VCaP (cell line): ENCODE measurements at regions not wholly inside any gene's neighbourhood (a gene's known extent, or its start where the extent isn't known, plus 50 kb on each side); places are given as distances from the start of the nearest gene placed in this dataset.
"Not testable (repeated sequence)": the region's sequence is repeated elsewhere in the genome, so short reads cannot be mapped to it uniquely, and the experiment has no call there.

Source experiments
- H3K27ac ChIP-seq: fragments of 450-650 bp; 2 replicates; pipeline ENCODE4 v1.5.1; 2017
- CTCF ChIP-seq: fragments of 450-650 bp; conservative IDR thresholded peaks from 2 replicates; pipeline ENCODE4 v1.5.1; 2017; ENCODE audit warnings: mild to moderate bottlenecking, moderate library complexity

DNA sequence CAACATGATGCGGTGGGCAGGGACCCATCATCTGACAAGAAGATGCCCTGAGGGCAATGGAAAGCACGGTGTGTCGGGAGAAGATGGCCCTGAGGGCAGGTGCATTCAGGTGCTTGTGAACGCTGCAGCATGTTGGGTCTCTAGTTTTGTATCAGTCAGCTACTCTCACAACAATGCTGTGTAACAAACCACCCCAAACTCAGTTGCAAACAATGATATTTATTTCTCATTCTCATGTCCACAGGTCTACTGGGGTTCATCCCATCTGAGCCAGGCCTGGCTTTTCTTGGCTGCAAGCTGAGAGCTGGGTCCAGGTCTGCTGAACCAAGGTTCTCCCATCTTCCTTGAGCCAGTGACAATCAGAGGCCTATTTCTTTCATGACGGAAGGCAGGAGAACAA, 461.6 kb downstream of the PREX1 start:
- no peak overlapping the region for H3K27ac ChIP-seq
- no peak for TF ChIP-seq CTCF

DNA sequence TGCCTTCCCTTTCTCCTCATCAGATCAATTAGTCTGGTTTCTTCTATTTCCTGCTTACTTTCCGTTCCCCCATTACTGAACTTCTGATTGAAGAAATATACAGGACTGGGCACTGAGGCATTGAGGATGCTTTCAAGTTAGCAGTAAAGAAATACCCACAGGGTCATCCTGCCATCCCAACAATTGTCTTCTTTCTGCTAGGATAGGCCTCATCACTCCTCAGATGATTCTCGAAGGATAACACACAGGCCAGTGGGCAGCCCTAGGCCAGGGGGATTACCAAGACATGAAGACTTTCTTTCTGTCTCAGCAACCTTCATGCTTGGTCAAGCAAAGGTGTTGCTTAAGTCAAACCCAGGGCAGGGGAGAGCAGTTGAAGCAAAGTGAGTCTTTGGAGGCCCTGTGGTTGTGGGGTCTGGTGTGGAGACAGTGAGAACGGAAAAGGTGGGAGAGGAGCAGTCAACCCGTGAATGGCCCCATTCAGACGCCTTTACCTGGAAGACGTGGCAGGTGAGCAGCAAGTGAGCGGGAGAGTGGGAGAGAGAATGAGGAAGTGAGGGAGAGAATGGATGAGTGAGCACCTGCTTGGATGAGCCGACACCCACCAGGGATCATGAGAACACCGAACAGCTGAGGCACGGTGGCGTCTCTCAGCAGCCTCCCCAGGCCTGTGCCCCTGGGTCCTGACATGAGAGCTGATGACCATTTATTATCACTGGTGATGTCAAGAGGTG, 462.9 kb downstream of the PREX1 start:
- H3K27ac ChIP-seq: no peak overlapping the region
- TF ChIP-seq CTCF: no peak

- TF ChIP-seq CTCF: no peak
- no peak overlapping the region for H3K27ac ChIP-seq
These were observed 463.7 kb downstream of the PREX1 start for GRCh38 chr20:48364055-48364454.

DNA sequence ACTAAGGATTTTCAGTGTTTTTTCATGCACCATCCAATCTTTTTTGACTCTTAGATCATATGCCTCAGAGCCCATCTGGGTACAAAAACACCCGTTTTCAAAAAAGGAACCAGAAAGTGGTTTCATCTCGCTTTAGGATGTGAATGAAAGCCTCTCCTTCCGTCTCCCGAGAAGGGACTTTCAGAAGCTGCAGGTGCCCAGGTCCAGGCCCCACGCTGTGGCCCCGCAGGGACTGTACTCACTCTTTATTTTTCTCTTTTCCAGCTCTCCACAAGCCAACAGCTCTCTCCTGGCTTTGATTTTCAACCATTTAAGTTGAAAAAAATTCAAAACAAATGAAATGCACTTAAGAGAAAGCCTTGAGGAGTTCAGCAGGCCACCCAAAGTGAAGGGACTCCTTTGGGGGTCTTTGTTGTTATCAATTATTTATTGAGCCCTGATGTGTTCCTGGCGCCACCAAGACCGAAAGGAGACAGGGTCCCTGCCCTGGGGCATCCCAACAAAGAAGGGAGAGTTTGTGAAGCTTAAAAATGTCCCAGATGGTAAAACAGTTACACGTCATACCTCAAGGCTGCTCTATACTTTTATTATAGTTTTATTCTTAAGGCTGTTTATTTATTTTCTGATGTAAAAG, 467.3 kb downstream of the PREX1 start:
- no peak for TF ChIP-seq CTCF
- H3K27ac ChIP-seq: no peak overlapping the region

DNA sequence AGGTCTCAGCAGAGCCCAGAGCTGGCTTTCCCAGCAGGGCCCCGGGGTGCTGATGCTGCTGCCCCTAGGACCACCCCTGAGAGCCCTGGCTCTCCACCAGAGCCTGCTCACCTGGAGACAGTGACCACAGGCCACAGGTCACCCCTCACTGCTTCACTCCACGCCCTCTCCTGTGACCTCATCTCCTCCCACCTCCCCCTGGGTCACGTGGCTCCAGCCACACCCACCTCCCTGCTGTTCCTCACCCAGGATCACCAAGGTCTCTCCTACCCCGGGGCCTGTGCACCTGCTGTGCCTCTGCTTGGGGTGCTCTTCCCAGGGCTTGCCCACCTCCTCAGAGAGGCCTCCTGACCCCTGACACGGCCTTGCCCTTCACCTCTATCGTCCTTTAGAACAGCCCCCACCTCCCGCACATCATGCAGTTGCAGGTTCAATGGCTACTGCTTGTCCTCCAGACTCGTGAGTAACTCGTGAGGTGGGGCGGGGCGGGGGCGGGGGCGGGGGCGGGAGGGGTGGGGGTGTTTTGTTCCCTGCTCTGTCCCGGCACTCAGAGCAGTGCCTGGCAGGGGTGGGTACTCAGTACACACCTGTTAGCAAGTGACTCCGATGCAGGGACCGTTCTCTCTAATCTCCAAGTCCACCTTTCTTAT, 468.0 kb downstream of the PREX1 start:
- no peak overlapping the region for H3K27ac ChIP-seq
- no peak for TF ChIP-seq CTCF

DNA sequence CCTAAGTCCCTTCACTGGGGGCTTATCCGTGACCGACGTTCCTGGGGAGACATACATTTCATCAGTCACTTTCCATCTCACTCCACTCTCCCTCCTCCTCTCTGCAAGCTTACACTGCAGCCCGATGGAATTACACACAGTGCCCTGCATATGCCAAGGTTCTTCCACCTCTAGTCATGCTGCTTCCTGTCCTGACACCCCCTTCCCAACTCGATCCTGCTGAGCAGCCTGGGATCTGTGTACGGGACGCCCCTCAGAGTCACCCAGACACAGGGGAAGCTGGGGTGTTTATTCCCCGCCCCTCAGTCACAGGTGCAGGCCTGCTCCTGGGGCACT, 468.8 kb downstream of the PREX1 start:
- not testable (repeated sequence) for H3K27ac ChIP-seq

GRCh38 chr20:48358176-48359054, 469.4 kb downstream of the PREX1 start:
- no peak for TF ChIP-seq CTCF
- no peak overlapping the region for H3K27ac ChIP-seq
